Left ventricle myocardium superior (tissue), 1 donor: ENCODE measurements at regions not wholly inside any gene's neighbourhood (a gene's known extent, or its start where the extent isn't known, plus 50 kb on each side); places are given as distances from the start of the nearest gene placed in this dataset.
"Not testable (repeated sequence)": the region's sequence is repeated elsewhere in the genome, so short reads cannot be mapped to it uniquely, and the experiment has no call there.

Experiments used
- ATAC-seq: fragments of 200-7000 bp; cut with Tn5 transposase; one replicate; pipeline ENCODE4 v1.9.1; 2020; ENCODE audit warnings: mild to moderate bottlenecking, moderate library complexity
- DNase-seq: peaks from one replicate; pipeline ENCODE4 v3.0.0-alpha.2; 2020
- intact Hi-C: fragments of 100-400 bp; cut with micrococcal nuclease; formaldehyde crosslinking; loops from one replicate; pipeline ENCODE4 v1.11.0; 2022
- donor health status: DM: no; HTN: yes; CAD: no; lungs with severe emphysema.

DNA sequence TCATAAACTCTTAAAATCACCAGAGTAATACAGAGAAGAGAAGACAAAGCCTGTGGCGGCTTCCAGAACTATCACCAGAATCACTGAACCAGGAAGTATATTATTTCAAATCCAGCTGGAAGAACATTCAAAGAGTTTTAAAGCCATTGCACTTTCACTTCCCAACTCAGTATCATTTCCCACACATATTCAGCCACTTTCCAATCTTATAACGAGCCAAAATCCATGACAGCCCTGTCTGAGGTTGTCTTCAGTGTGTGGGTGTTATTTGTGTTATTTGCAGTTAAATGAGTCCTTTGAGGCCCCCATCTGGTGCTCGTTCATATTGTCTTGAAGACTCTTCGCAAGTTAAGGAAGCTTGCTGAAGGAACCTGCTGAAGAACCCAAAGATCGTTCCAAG is 559.9 kb downstream of the TSN start:
- intact Hi-C loops = no loop called here
- ATAC-seq = no peak
- no peak for DNase-seq

DNA sequence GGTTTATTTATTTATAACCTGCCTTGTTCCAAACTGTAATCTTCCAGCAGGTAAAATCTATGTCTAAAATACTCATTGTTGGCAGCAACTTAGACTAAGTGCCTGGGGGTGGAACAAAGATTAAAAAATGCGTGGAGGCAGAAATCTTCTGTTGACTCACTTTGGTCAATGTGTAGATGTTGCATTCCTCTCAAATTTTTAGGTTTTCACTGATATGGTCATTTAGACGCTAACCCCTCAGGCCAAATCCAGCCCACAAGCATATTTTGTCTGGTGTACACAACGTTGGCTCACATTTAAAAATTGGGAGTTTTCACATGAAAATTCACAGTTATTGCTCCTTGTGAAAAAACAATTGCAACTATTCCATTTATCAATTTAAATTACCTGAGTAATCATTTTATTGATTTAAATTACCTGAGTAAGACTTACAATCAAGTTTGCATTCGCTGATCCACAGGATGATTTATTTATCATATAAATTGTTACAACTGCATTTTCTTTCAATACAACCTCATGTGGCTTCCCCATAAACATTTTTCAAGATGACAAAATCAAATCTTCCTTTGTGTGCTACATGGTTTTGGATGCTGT is 564.2 kb downstream of the TSN start:
- no peak for ATAC-seq
- intact Hi-C loops = no loop called here
- DNase-seq = no peak

- intact Hi-C loops = no loop called here
- DNase-seq = no peak
- ATAC-seq = no peak
Observed at GRCh38 chr2:122322815-122323214, 567.4 kb downstream of the TSN start.

GRCh38 chr2:122323927-122324326 is 568.5 kb downstream of the TSN start:
- DNase-seq = no peak
- intact Hi-C loops = no loop called here
- ATAC-seq = no peak

DNA sequence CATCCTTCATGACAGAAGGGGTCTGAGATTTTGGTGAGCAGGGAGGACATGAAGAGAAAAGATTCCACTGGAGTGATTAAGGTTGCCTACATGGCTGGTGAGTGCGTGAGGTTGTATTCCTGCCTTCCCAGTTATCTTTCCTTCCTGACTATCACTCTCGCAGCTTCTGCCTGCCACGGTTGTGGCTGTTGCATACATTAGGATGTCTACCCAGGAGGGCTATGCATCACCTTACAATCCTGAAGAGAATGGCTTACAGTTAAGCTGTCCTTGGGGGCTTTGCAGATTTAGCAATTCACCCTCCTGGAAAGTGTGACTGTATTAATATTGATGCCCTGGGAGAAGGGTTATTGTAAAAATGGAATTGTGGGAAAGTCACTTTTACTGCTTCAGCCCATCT is 571.0 kb downstream of the TSN start:
- no peak for ATAC-seq
- DNase-seq = no peak
- intact Hi-C loops = no loop called here

DNA sequence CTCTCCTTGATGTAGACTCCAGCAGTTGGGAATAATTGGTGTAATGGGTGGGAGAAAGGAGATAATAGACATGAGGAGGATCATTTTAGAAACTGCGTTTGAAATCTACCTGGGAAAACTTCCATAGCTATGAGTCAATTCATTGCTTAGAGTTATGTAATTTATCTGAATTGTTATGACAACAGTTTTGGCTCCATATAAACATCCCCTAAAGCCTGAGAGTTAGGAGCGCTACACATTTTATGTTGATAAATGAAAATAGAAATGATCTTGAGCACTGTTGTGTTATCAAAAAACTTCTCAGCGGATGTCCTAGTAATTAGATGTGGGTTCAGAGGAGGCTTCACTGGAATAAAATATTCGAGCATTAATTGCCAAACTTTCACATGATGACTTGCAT is 573.4 kb downstream of the TSN start:
- no peak for ATAC-seq
- intact Hi-C loops = no loop called here
- DNase-seq = no peak

DNA sequence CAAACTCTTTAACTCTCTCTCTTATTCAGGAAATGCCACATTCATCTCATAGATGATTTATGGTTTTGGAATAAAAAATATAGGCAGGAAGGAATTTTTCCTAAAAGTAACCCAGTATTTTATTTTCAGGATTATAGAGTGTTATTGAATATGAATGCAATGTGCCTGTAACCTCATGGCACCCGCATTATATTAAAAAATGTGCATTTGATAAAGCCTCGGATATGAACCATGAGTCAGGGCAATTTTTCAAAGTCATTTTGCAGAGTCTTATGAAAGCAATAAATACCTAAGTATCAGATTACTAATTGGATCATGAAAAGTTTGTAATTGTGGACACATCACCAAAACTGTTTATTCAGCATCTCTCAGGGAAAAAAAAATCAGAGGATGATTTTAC is 573.8 kb downstream of the TSN start:
- intact Hi-C loops = no loop called here
- no peak for DNase-seq
- no peak for ATAC-seq

GRCh38 chr2:122333932-122334331 is 578.5 kb downstream of the TSN start:
- intact Hi-C loops = no loop called here
- no peak for ATAC-seq
- DNase-seq = no peak

DNA sequence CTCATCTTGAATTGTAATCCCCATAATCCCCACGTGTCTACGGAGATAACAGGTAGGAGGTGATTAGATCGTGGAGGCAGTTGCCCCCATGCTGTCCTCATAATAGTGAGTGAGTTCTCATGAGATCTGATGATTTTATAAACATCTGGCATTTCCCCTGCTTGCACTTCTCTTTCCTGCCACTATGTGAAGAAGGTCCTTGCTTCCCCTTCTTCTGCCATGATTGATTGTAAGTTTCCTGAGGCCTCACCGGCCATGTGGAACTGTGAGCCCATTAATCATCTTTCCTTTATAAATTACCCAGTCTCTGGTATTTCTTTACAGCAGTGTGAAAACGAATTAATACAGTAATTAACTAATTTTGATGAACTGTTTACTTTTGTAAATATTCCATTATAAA is 582.5 kb downstream of the TSN start:
- no peak for ATAC-seq
- intact Hi-C loops = no loop called here
- no peak for DNase-seq

- intact Hi-C loops = no loop called here
- no peak for ATAC-seq
- no peak for DNase-seq
Observed at GRCh38 chr2:122340246-122340645, 584.8 kb downstream of the TSN start.

DNA sequence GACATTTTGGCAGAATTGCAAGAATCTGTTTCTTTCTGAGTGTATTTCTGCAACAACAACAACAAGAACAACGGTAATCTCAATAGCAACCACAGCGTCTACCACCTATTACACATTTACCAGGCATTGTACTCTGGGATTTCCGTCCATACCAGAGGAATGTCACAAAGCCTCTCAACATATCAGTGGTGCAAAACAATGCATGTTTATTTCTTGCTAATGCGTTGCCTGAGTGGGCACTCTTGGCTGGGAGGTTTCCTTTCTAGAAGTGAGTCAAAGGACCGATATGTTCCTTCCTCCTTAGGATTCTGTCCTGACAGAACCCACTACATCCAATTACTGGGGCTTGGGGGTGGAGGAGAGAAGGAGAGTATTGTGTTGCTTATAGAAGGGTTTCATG is 585.6 kb downstream of the TSN start:
- ATAC-seq (no peak), DNase-seq (no peak)
- intact Hi-C loops = no loop called here

GRCh38 chr2:122352151-122352550 is 596.7 kb downstream of the TSN start:
- DNase-seq, ATAC-seq, intact Hi-C loops: not testable (repeated sequence)

GRCh38 chr2:122357998-122358397 is 602.5 kb downstream of the TSN start:
- intact Hi-C loops = no loop called here
- DNase-seq (no peak), ATAC-seq (no peak)

GRCh38 chr2:122358729-122359128 is 603.3 kb downstream of the TSN start:
- ATAC-seq = no peak
- intact Hi-C loops = no loop called here
- DNase-seq = no peak

GRCh38 chr2:122363885-122364284 is 608.4 kb downstream of the TSN start:
- DNase-seq = no peak
- ATAC-seq = no peak
- intact Hi-C loops = no loop called here

GRCh38 chr2:122366427-122366826 is 611.0 kb downstream of the TSN start:
- no peak for ATAC-seq
- intact Hi-C loops = no loop called here
- no peak for DNase-seq

GRCh38 chr2:122366969-122367645 is 611.7 kb downstream of the TSN start:
- ATAC-seq = no peak
- intact Hi-C loops = no loop called here
- DNase-seq = no peak

DNA sequence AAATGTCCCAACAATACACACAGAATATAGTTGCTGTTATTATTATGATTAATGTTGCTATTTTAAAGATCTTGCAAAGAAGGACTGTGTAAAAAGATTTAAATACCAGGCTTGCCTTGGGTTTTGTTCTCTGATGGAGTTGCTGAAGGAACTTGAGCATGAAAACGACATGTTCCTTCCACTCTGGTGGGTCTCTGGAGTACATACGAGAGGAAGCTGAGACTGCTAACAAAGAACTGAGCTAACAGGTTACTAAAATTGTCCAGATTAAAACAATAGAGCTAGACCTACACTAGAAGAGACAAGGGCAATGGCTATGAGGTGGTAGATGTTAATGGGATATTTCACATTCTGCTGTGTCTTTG is 612.2 kb downstream of the TSN start:
- intact Hi-C loops = no loop called here
- DNase-seq (no peak), ATAC-seq (no peak)

- intact Hi-C loops = no loop called here
- DNase-seq = no peak
- no peak for ATAC-seq
Observed at GRCh38 chr2:122368576-122369243, 613.3 kb downstream of the TSN start.

- DNase-seq (no peak), ATAC-seq (no peak)
- intact Hi-C loops = no loop called here
Observed at GRCh38 chr2:122378521-122378920, 623.1 kb downstream of the TSN start.

DNA sequence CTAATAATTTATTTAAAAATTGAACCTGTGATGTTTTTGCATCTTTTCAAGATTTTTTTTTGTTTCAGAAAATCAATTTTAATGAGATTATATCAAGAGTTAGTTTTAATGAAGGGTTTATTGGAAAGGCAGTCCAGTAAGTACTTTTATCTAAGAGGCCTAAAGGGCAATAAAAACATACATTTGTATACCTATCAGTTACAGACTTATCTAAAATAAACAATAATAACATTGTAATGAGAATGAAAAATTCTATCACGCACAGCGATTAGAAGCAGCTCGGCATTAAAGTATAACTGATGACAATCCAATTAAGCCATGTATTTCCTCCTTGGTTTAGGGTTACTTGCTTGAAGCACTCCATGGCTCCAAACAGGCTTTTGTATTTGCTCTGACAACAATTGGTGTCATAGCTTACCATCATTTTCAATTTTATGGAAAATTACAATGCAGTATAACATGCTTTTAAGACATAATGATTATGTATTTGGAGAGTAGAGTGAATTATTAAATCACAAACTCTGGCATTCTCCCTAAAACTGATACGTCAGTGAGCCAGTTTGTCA is 629.4 kb downstream of the TSN start:
- DNase-seq = no peak
- intact Hi-C loops = no loop called here
- ATAC-seq = no peak
